GM21390 (cell line): ENCODE measurements at regions not wholly inside any gene's neighbourhood (a gene's known extent, or its start where the extent isn't known, plus 50 kb on each side); places are given as distances from the start of the nearest gene placed in this dataset.

Experiments
- ATAC-seq: cut with Tn5 transposase; IDR thresholded peaks from one replicate; pipeline ENCODE4 v1.9.1; 2021; ENCODE audit not compliant: unreplicated experiment

- ATAC-seq: no peak
Measured at GRCh38 chr12:24561411-24561871, 387.5 kb downstream of the BCAT1 start.

- no peak for ATAC-seq
Measured at GRCh38 chr12:24560831-24561271, 388.1 kb downstream of the BCAT1 start.

GRCh38 chr12:24560192-24560775 is 388.6 kb downstream of the BCAT1 start:
- ATAC-seq: no peak

- no peak for ATAC-seq
Measured at GRCh38 chr12:24557738-24558137, 391.2 kb downstream of the BCAT1 start.

- no peak for ATAC-seq
Measured at GRCh38 chr12:24555730-24556129, 393.2 kb downstream of the BCAT1 start.

- no peak for ATAC-seq
Measured at GRCh38 chr12:24554612-24555295, 394.1 kb downstream of the BCAT1 start.

GRCh38 chr12:24553259-24553658 is 395.6 kb downstream of the BCAT1 start:
- ATAC-seq: no peak

GRCh38 chr12:24551163-24551786 is 397.6 kb downstream of the BCAT1 start:
- no peak for ATAC-seq

- no peak for ATAC-seq
Measured at GRCh38 chr12:24550609-24551008, 398.3 kb downstream of the BCAT1 start.

- ATAC-seq: no peak
Measured at GRCh38 chr12:24546661-24547060, 402.2 kb downstream of the BCAT1 start.

- ATAC-seq: no peak
Measured at GRCh38 chr12:24546084-24546483, 402.8 kb downstream of the BCAT1 start.

- ATAC-seq: no peak
Measured at GRCh38 chr12:24544368-24544767, 404.5 kb downstream of the BCAT1 start.

GRCh38 chr12:24541193-24541871 is 407.6 kb downstream of the BCAT1 start:
- no peak for ATAC-seq

- ATAC-seq: no peak
Measured at GRCh38 chr12:24539646-24540045, 409.3 kb downstream of the BCAT1 start.

GRCh38 chr12:24537083-24537860 is 411.6 kb downstream of the BCAT1 start:
- no peak for ATAC-seq

GRCh38 chr12:24535334-24536069 is 413.4 kb downstream of the BCAT1 start:
- ATAC-seq: no peak

- no peak for ATAC-seq
Measured at GRCh38 chr12:24534622-24535021, 414.3 kb downstream of the BCAT1 start.

- no peak for ATAC-seq
Measured at GRCh38 chr12:24533716-24534352, 415.1 kb downstream of the BCAT1 start.

- no peak for ATAC-seq
Measured at GRCh38 chr12:24530689-24531088, 418.2 kb downstream of the BCAT1 start.

GRCh38 chr12:24527102-24527501 is 421.8 kb downstream of the BCAT1 start:
- no peak for ATAC-seq
